ENCODE measurements at regions not wholly inside any gene's neighbourhood (a gene's known extent, or its start where the extent isn't known, plus 50 kb on each side); places are given as distances from the start of the nearest gene placed in this dataset.

DNA sequence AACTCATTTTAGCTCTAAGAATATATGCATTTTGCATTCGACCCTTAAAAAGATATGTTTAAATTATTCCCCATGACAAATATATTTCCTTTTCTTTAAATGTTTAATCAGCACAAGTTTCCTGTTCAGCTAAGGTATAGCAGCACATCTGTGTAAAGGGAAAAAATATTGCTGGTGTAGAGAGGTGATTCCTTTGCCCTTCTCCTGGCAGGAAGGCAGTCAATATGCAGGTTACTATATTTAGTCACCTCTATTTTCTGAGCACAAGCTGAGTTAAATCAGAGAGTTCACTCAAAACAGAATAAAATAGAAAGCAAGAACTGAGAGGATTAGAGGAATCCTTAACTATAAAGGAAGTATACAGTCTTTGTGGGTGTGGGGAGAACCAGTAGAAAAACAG is 274.4 kb upstream of the PCSK5 start:
- no peak for TF ChIP-seq ZNF70 (CRISPR knock-in tag; IDR thresholded peaks at IDR 0.05)
- TF ChIP-seq ZFP3 (CRISPR knock-in tag; IDR thresholded peaks at IDR 0.05): no peak
- no peak for TF ChIP-seq ARNTL (CRISPR knock-in tag; IDR thresholded peaks at IDR 0.05; ENCODE audit: borderline replicate concordance, low read depth)
- no peak for TF ChIP-seq CSRNP3 (CRISPR knock-in tag; IDR thresholded peaks at IDR 0.05)
- no peak for TF ChIP-seq GLIS3 (CRISPR knock-in tag; IDR thresholded peaks at IDR 0.05)
- no peak for TF ChIP-seq PPARA (CRISPR knock-in tag; IDR thresholded peaks at IDR 0.05; ENCODE audit: borderline replicate concordance)
- TF ChIP-seq ISL1 (CRISPR knock-in tag; IDR thresholded peaks at IDR 0.05): no peak
- no peak for TF ChIP-seq BACH2 (CRISPR knock-in tag; IDR thresholded peaks at IDR 0.05; ENCODE audit: borderline replicate concordance)
- no peak for TF ChIP-seq SNAI2 (CRISPR knock-in tag; IDR thresholded peaks at IDR 0.05)
- no peak for TF ChIP-seq ZNF565 (CRISPR knock-in tag; conservative IDR thresholded peaks at IDR 0.05; ENCODE audit: low read depth)
- TF ChIP-seq, protein P1, sequence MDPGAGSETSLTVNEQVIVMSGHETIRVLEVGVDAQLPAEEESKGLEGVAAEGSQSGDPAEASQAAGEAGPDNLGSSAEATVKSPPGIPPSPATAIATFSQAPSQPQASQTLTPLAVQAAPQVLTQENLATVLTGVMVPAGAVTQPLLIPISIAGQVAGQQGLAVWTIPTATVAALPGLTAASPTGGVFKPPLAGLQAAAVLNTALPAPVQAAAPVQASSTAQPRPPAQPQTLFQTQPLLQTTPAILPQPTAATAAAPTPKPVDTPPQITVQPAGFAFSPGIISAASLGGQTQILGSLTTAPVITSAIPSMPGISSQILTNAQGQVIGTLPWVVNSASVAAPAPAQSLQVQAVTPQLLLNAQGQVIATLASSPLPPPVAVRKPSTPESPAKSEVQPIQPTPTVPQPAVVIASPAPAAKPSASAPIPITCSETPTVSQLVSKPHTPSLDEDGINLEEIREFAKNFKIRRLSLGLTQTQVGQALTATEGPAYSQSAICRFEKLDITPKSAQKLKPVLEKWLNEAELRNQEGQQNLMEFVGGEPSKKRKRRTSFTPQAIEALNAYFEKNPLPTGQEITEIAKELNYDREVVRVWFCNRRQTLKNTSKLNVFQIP (CRISPR knock-in tag; IDR thresholded peaks at IDR 0.05; ENCODE audit: borderline replicate concordance, low read depth): no peak
- TF ChIP-seq ZNF8 (CRISPR knock-in tag; IDR thresholded peaks at IDR 0.05): no peak
- no peak for TF ChIP-seq TCF4 (CRISPR knock-in tag; IDR thresholded peaks at IDR 0.05; ENCODE audit: borderline replicate concordance)
- TF ChIP-seq CSDC2 (CRISPR knock-in tag; IDR thresholded peaks at IDR 0.05): no peak
- TF ChIP-seq ZFP30 (CRISPR knock-in tag; IDR thresholded peaks at IDR 0.05): no peak
- ATAC-seq: no peak

DNA sequence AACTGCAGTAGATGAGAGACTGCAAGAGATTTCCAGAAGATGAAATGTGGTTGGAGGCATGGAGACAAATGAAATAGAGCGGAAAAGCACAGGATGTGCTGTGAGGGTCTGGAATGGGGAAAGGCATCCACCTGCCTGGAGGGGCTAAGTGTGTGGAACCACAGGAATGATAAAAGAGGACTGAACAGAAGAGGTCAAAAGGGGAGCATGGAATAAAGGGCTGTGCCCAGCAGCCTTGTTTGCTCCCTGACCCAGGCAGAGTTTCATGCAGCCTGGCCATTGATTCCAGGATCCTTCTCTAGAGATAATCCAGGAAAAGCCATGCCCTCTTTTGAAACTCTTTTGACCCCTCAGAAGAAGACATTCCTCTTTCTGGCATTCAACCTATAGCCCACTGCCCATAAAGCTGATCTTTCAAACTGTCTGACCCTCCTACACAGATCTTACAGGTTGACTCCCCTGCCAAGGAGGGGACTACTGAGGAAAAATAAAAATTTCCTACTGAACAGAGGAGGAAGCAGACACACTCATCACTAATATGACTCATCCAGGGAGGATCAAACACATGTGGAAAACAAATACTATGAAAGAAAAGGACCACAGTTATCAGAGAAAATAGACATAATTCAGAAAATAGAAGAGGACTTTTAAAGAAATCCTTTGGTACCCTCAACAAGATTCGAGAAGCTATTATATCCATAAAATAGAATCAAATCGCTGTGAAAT is 273.5 kb upstream of the PCSK5 start:
- ATAC-seq: no peak
- TF ChIP-seq CSRNP3 (CRISPR knock-in tag; IDR thresholded peaks at IDR 0.05): no peak
- no peak for TF ChIP-seq ZC3H10 (CRISPR knock-in tag; IDR thresholded peaks at IDR 0.05)
- no peak for TF ChIP-seq RARB (CRISPR knock-in tag; IDR thresholded peaks at IDR 0.05)
- TF ChIP-seq PPARA (CRISPR knock-in tag; IDR thresholded peaks at IDR 0.05; ENCODE audit: borderline replicate concordance): no peak
- TF ChIP-seq, protein P1 (CRISPR knock-in tag; IDR thresholded peaks at IDR 0.05; ENCODE audit: borderline replicate concordance, low read depth): no peak
- TF ChIP-seq ISL1 (CRISPR knock-in tag; IDR thresholded peaks at IDR 0.05): no peak
- TF ChIP-seq ZFP30 (CRISPR knock-in tag; IDR thresholded peaks at IDR 0.05): no peak
- TF ChIP-seq, protein P2, sequence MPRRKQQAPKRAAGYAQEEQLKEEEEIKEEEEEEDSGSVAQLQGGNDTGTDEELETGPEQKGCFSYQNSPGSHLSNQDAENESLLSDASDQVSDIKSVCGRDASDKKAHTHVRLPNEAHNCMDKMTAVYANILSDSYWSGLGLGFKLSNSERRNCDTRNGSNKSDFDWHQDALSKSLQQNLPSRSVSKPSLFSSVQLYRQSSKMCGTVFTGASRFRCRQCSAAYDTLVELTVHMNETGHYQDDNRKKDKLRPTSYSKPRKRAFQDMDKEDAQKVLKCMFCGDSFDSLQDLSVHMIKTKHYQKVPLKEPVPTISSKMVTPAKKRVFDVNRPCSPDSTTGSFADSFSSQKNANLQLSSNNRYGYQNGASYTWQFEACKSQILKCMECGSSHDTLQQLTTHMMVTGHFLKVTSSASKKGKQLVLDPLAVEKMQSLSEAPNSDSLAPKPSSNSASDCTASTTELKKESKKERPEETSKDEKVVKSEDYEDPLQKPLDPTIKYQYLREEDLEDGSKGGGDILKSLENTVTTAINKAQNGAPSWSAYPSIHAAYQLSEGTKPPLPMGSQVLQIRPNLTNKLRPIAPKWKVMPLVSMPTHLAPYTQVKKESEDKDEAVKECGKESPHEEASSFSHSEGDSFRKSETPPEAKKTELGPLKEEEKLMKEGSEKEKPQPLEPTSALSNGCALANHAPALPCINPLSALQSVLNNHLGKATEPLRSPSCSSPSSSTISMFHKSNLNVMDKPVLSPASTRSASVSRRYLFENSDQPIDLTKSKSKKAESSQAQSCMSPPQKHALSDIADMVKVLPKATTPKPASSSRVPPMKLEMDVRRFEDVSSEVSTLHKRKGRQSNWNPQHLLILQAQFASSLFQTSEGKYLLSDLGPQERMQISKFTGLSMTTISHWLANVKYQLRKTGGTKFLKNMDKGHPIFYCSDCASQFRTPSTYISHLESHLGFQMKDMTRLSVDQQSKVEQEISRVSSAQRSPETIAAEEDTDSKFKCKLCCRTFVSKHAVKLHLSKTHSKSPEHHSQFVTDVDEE (CRISPR knock-in tag; IDR thresholded peaks at IDR 0.05): no peak
- no peak for TF ChIP-seq CSDC2 (CRISPR knock-in tag; IDR thresholded peaks at IDR 0.05)
- no peak for TF ChIP-seq TOX (CRISPR knock-in tag; IDR thresholded peaks at IDR 0.05; ENCODE audit: borderline replicate concordance)
- TF ChIP-seq ARNTL (CRISPR knock-in tag; IDR thresholded peaks at IDR 0.05; ENCODE audit: borderline replicate concordance, low read depth): no peak
- TF ChIP-seq ZFP3 (CRISPR knock-in tag; IDR thresholded peaks at IDR 0.05): no peak
- no peak for TF ChIP-seq GLIS3 (CRISPR knock-in tag; IDR thresholded peaks at IDR 0.05)
- TF ChIP-seq ZNF8 (CRISPR knock-in tag; IDR thresholded peaks at IDR 0.05): no peak
- no peak for TF ChIP-seq SNAI2 (CRISPR knock-in tag; IDR thresholded peaks at IDR 0.05)
- TF ChIP-seq BACH2 (CRISPR knock-in tag; IDR thresholded peaks at IDR 0.05; ENCODE audit: borderline replicate concordance): no peak
- no peak for TF ChIP-seq ESRRG (CRISPR knock-in tag; IDR thresholded peaks at IDR 0.05)
- TF ChIP-seq TCF4 (CRISPR knock-in tag; IDR thresholded peaks at IDR 0.05; ENCODE audit: borderline replicate concordance): no peak
- TF ChIP-seq CREB5 (CRISPR knock-in tag; IDR thresholded peaks at IDR 0.05; ENCODE audit: low read depth): no peak
- no peak for TF ChIP-seq PATZ1 (CRISPR knock-in tag; IDR thresholded peaks at IDR 0.05; ENCODE audit: borderline replicate concordance)

Data from SK-N-SH treated with all-trans-retinoic acid at 6 μM for 48 hours (cell line).